Keratinocyte (primary cell): ENCODE measurements at regions not wholly inside any gene's neighbourhood (a gene's known extent, or its start where the extent isn't known, plus 50 kb on each side); places are given as distances from the start of the nearest gene placed in this dataset.

Experiments
- DNase-seq: peaks from one replicate; pipeline ENCODE4 v3.0.0-alpha.2; 2011; ENCODE audit warnings: low read depth, missing footprints, low spot score
- FAIRE-seq: peaks from 2 replicates; lab custom pipeline; 2011; peaks lifted over from hg19 to GRCh38; lab: Jason Lieb, UNC
- H2AFZ ChIP-seq: 2 replicates; pipeline ENCODE4 v1.6.0; 2012; ENCODE audit warnings: low read length, control low read depth, inconsistent platforms; ENCODE audit not compliant: control insufficient read depth
- H3K27ac ChIP-seq: 2 replicates; pipeline ENCODE4 v1.5.1; 2011; ENCODE audit warnings: low read length; ENCODE audit not compliant: control insufficient read depth, insufficient read depth
- H3K27me3 ChIP-seq: 3 replicates; pipeline ENCODE4 v1.6.0; 2011; ENCODE audit warnings: low read length; ENCODE audit not compliant: control insufficient read depth, insufficient read depth; ENCODE audit errors: extremely low read depth
- H3K36me3 ChIP-seq, 2 experiments: 2 replicates in 1 of 2; 3 replicates in 1 of 2; pipeline ENCODE4 v1.5.1; 2011; ENCODE audit warnings: low read length in 2 of 2, mild to moderate bottlenecking in 1 of 2; ENCODE audit not compliant: control insufficient read depth in 2 of 2, insufficient read depth in 2 of 2; ENCODE audit errors: extremely low read depth in 1 of 2
- H3K4me1 ChIP-seq: 3 replicates; pipeline ENCODE4 v1.5.1; 2011; ENCODE audit warnings: low read length; ENCODE audit not compliant: control insufficient read depth, insufficient read depth; ENCODE audit errors: extremely low read depth
- H3K4me2 ChIP-seq: 3 replicates; pipeline ENCODE4 v1.6.0; 2011; ENCODE audit warnings: low read depth, low read length; ENCODE audit not compliant: control insufficient read depth, insufficient read depth; ENCODE audit errors: extremely low read depth
- H3K4me3 ChIP-seq, 3 experiments: fragments of 200-600 bp in 1 of 3; sonication (generic) in 1 of 3; 2 replicates in 2 of 3; 3 replicates in 1 of 3; pipeline ENCODE4 v1.5.1; 2011 to 2016; ENCODE audit warnings: low read length in 3 of 3, mild to moderate bottlenecking in 3 of 3, control low read depth in 2 of 3, inconsistent platforms in 1 of 3, low read depth in 1 of 3, mixed read lengths in 1 of 3, mixed run types in 1 of 3, moderate library complexity in 1 of 3; ENCODE audit not compliant: control insufficient read depth in 2 of 3, insufficient read depth in 2 of 3; ENCODE audit errors: extremely low read depth in 1 of 3
- H3K79me2 ChIP-seq: 2 replicates; pipeline ENCODE4 v1.6.0; 2012; ENCODE audit warnings: low read length; ENCODE audit not compliant: control insufficient read depth, insufficient read depth
- H3K9ac ChIP-seq: 3 replicates; pipeline ENCODE4 v1.6.0; 2011; ENCODE audit warnings: low read length; ENCODE audit not compliant: control insufficient read depth, insufficient read depth; ENCODE audit errors: extremely low read depth
- H3K9me1 ChIP-seq: 3 replicates; pipeline ENCODE4 v1.6.0; 2011; ENCODE audit warnings: low read length; ENCODE audit not compliant: control insufficient read depth, insufficient read depth; ENCODE audit errors: extremely low read depth
- H3K9me3 ChIP-seq: 2 replicates; pipeline ENCODE4 v1.5.1; 2012; ENCODE audit warnings: low read depth, low read length; ENCODE audit not compliant: control insufficient read depth
- H4K20me1 ChIP-seq: 3 replicates; pipeline ENCODE4 v1.6.0; 2011; ENCODE audit warnings: low read length; ENCODE audit not compliant: control insufficient read depth, insufficient read depth; ENCODE audit errors: extremely low read depth
- EZH2 ChIP-seq: IDR thresholded peaks from one replicate; pipeline ENCODE4 v1.6.1; 2012; ENCODE audit warnings: inconsistent platforms, mild to moderate bottlenecking, low read length, moderate library complexity
- dilution Hi-C: fragments of 300-500 bp; cut with MboI; formaldehyde crosslinking; loops from one replicate; pipeline ENCODE4 v1.7.0; 2020; ENCODE audit warnings: low sequenced_read_pairs; ENCODE audit not compliant: extremely low pct_ligation_motif_present
- TF ChIP-seq, protein P1 (sequence below), 3 experiments: IDR thresholded peaks in 1 of 3; conservative IDR thresholded peaks in 1 of 3; optimal IDR thresholded peaks in 1 of 3; 2 replicates in 2 of 3; 3 replicates in 1 of 3; pipeline versions ENCODE3 to v1.5.1; 2011; ENCODE audit warnings: low read length in 3 of 3, mild to moderate bottlenecking in 3 of 3, moderate library complexity in 2 of 3, control low read depth in 1 of 3, inconsistent platforms in 1 of 3; ENCODE audit not compliant: insufficient read depth in 2 of 3; ENCODE audit errors: extremely low read depth in 1 of 3

DNA sequence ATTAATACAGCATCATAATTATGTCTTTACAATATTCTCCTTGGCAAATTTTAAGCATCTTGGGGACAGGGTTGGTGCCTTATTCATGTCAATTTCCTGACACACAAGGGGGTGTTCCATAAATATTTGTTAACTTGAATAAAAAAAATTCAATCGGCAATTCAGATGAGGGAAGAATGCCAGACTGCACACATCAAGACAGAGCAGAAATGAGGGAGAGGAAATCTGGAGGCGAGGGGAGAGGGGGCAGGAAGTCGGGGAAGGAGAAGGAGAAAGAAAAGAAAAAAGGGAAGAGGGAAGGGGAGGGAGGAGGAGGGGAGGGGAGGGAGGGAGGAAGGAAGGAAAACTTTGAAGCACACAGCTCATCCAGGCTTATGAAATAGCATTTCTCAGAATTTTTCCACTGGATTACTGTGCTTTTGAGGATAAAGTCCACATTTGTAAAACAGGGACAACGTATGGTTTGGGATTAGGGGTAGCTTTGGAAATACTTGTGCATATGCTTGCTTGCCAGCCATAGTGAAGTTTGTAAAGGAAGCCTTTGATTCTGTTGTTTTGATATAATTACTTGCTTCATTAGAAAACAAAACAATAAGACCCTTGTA is 362.1 kb downstream of the SAMD5 start:
- no peaks in the 10 kb centered on the region for H3K79me2 ChIP-seq
- H3K36me3 ChIP-seq, result no peaks in the 10 kb centered on the region
- dilution Hi-C loops, result no loop called here
- no peak overlapping the region for H2AFZ ChIP-seq
- no peaks in the 10 kb centered on the region for H3K9me1 ChIP-seq
- no peaks in the 10 kb centered on the region for H3K27me3 ChIP-seq
- DNase-seq (no peak), FAIRE-seq (no peak)
- no peak for TF ChIP-seq EZH2
- TF ChIP-seq, protein P1, sequence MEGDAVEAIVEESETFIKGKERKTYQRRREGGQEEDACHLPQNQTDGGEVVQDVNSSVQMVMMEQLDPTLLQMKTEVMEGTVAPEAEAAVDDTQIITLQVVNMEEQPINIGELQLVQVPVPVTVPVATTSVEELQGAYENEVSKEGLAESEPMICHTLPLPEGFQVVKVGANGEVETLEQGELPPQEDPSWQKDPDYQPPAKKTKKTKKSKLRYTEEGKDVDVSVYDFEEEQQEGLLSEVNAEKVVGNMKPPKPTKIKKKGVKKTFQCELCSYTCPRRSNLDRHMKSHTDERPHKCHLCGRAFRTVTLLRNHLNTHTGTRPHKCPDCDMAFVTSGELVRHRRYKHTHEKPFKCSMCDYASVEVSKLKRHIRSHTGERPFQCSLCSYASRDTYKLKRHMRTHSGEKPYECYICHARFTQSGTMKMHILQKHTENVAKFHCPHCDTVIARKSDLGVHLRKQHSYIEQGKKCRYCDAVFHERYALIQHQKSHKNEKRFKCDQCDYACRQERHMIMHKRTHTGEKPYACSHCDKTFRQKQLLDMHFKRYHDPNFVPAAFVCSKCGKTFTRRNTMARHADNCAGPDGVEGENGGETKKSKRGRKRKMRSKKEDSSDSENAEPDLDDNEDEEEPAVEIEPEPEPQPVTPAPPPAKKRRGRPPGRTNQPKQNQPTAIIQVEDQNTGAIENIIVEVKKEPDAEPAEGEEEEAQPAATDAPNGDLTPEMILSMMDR (optimal IDR thresholded peaks at IDR 0.05 in 1 of 3, IDR thresholded peaks at IDR 0.05 in 1 of 3, conservative IDR thresholded peaks at IDR 0.05 in 1 of 3; ENCODE audit: extremely low read depth in 1 of 3, insufficient read depth in 2 of 3, low read length in 3 of 3), result no peak
- no peak overlapping the region for H3K4me2 ChIP-seq
- H3K4me1 ChIP-seq, result no peaks in the 10 kb centered on the region
- no peaks in the 10 kb centered on the region for H3K9me3 ChIP-seq
- no peaks in the 10 kb centered on the region for H4K20me1 ChIP-seq
- no peak overlapping the region for H3K27ac ChIP-seq
- no peak overlapping the region for H3K4me3 ChIP-seq
- H3K9ac ChIP-seq, result no peak overlapping the region

DNA sequence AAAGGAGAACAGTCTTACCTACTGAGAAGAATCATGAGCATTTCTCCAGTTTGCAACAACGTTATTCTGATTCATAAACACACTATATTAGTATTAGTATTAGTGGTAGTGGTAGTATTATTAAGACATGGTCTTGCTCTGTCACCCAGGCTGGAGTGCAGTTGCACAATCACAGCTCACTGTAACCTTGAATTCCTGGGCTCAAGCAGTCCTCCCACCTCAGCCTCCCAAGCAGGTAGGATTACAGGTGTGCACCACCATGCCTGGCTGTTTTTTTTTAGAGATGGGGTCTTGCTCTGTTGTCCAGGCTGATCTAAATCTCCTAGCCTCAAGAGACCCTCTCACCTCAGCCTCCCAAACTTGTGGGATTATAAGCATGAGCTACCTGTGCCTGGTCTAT is 363.5 kb downstream of the SAMD5 start:
- Histone ChIP-seq H3K79me2 (no peaks in the 10 kb centered on the region), H3K36me3 (no peaks in the 10 kb centered on the region), H4K20me1 (no peaks in the 10 kb centered on the region), H3K4me1 (no peaks in the 10 kb centered on the region), H3K4me3 (no peak overlapping the region), H3K4me2 (no peak overlapping the region), H3K27me3 (no peaks in the 10 kb centered on the region), H3K9me1 (no peaks in the 10 kb centered on the region), H2AFZ (no peak overlapping the region), H3K9ac (no peak overlapping the region), H3K9me3 (no peaks in the 10 kb centered on the region), H3K27ac (no peak overlapping the region)
- dilution Hi-C loops, result no loop called here
- FAIRE-seq (no peak), DNase-seq (no peak)
- TF ChIP-seq EZH2, result no peak
- TF ChIP-seq, protein P1 (optimal IDR thresholded peaks at IDR 0.05 in 1 of 3, IDR thresholded peaks at IDR 0.05 in 1 of 3, conservative IDR thresholded peaks at IDR 0.05 in 1 of 3; ENCODE audit: extremely low read depth in 1 of 3, insufficient read depth in 2 of 3, low read length in 3 of 3), result no peak
